ENCODE measurements at regions not wholly inside any gene's neighbourhood (a gene's known extent, or its start where the extent isn't known, plus 50 kb on each side); places are given as distances from the start of the nearest gene placed in this dataset.

DNA sequence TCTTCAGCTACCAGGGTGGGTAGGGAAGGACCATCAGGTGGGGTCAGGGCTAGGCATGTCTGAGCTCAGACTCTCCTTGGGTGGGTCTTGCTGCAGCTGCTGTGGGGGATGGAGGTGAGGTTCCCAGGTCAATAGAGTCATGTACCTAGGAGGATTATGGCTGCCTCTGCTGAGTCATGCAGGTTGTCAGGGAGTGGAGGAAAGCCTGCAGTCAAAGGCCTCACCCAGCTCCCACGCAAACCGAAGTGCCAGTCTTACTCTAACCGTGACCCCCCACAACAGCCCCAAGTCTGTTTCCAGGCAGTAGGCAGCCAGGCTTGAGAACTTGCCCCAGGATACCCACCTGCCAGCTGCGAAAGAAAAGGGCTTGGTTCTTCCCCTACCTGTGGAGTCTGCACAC lies 113.6 kb upstream of the GALNT5 start:
- TF ChIP-seq, protein P1, sequence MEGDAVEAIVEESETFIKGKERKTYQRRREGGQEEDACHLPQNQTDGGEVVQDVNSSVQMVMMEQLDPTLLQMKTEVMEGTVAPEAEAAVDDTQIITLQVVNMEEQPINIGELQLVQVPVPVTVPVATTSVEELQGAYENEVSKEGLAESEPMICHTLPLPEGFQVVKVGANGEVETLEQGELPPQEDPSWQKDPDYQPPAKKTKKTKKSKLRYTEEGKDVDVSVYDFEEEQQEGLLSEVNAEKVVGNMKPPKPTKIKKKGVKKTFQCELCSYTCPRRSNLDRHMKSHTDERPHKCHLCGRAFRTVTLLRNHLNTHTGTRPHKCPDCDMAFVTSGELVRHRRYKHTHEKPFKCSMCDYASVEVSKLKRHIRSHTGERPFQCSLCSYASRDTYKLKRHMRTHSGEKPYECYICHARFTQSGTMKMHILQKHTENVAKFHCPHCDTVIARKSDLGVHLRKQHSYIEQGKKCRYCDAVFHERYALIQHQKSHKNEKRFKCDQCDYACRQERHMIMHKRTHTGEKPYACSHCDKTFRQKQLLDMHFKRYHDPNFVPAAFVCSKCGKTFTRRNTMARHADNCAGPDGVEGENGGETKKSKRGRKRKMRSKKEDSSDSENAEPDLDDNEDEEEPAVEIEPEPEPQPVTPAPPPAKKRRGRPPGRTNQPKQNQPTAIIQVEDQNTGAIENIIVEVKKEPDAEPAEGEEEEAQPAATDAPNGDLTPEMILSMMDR (IDR thresholded peaks at IDR 0.05; ENCODE audit: poor library complexity, severe bottlenecking) = no peak
- TF ChIP-seq POLR2AphosphoS5 (IDR thresholded peaks at IDR 0.05) (no peak), RAD21 (conservative IDR thresholded peaks at IDR 0.05) (no peak)
